Activated CD4-positive, alpha-beta T cell treated with anti-CD3 and anti-CD28 coated beads, Interleukin-2, amount 10 ng/mL, durations not matched to agents 24 days and 14 days (primary cell): ENCODE measurements at regions not wholly inside any gene's neighbourhood (a gene's known extent, or its start where the extent isn't known, plus 50 kb on each side); places are given as distances from the start of the nearest gene placed in this dataset.
"Not testable (repeated sequence)": the region's sequence is repeated elsewhere in the genome, so short reads cannot be mapped to it uniquely, and the experiment has no call there.

ENCODE experiments used
- DNase-seq: peaks from one replicate; pipeline ENCODE4 v3.0.0; 2022
- H3K27ac Mint-ChIP-seq: one replicate; pipeline ENCODE4 v1.8.0; 2022; ENCODE audit warnings: mild to moderate bottlenecking, mixed read lengths
- H3K27me3 Mint-ChIP-seq: one replicate; pipeline ENCODE4 v1.8.0; 2022; ENCODE audit warnings: mixed read lengths
- H3K36me3 Mint-ChIP-seq: one replicate; pipeline ENCODE4 v1.8.0; 2022; ENCODE audit warnings: low read depth, mild to moderate bottlenecking, mixed read lengths
- H3K4me1 Mint-ChIP-seq: one replicate; pipeline ENCODE4 v1.8.0; 2021; ENCODE audit warnings: mixed read lengths
- H3K4me3 Mint-ChIP-seq: one replicate; pipeline ENCODE4 v1.8.0; 2022; ENCODE audit warnings: mild to moderate bottlenecking, moderate library complexity, mixed read lengths
- H3K9me3 Mint-ChIP-seq: one replicate; pipeline ENCODE4 v1.8.0; 2021; ENCODE audit warnings: mixed read lengths
- intact Hi-C: fragments of 100-400 bp; cut with micrococcal nuclease; formaldehyde crosslinking; loops from one replicate; pipeline ENCODE4 v1.15.1; 2023

DNA sequence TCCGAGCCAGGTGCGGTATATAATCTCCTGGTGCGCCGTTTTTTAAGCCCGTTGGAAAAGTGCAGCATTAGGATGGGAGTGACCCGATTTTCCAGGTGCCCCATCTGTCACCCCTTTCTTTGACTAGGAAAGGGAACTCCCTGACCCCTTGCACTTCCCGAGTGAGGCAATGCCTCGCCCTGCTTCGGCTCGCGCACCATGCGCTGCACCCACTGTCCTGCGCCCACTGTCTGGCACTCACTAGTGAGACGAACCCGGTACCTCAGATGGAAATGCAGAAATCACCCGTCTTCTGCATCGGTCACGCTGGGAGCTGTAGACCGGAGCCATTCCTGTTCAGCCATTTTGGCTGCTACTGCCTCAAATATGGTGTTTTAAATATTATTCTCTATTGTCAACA lies 198.0 kb downstream of the MEIS1 start:
- not testable (repeated sequence) for H3K4me3 Mint-ChIP-seq, H3K27ac Mint-ChIP-seq

DNA sequence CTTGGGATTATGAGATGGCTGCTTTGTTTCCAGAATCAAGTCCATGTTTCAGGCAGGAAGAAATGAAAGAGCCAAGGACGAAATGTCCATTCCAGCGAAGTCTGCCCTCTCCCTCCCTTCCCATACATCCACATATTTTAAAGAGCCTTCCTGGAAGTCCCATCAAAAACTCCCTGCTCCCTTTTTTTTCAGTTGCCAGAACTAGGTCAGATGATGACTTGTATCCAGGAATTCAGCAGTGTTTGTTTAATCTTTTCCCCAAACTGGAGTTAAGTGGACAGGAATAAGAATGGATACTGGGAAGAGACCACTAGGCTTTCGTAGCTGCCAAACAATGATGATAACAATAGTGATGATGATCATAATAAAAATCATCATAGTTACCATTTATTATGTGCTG lies 198.7 kb downstream of the MEIS1 start:
- Mint-ChIP-seq H3K4me3 (no peak overlapping the region), H3K4me1 (no peaks in the 10 kb centered on the region), H3K27ac (no peak overlapping the region), H3K9me3 (peaks cover 6% of the 10 kb centered on the region), H3K27me3 (no peaks in the 10 kb centered on the region), H3K36me3 (no peaks in the 10 kb centered on the region)
- intact Hi-C loops: no loop called here
- DNase-seq: no peak

More for the DNA sequence above, 198.0 kb downstream of the MEIS1 start:
- H3K4me1 Mint-ChIP-seq, DNase-seq, H3K27me3 Mint-ChIP-seq, H3K9me3 Mint-ChIP-seq, H3K36me3 Mint-ChIP-seq, intact Hi-C loops: not testable (repeated sequence)

DNA sequence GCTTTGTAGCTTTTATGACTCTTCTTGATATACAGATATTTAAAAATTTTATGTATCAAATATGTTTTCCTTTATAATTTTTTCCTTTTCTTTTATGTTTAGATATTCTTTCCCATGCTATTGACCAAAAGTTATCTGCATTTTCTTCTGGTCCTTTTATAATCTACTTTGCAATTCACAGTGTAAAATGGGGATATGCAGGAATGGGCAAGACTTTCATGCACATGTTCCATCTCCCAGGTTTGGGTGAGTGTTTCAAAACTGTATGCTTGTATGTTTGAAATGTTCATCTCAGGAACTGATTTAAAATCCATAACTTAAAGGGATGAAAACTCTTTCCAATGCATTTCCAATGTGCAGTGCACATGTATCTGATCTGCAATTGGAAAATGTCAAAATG lies 199.9 kb downstream of the MEIS1 start:
- H3K4me3 Mint-ChIP-seq: no peak overlapping the region
- DNase-seq: no peak
- no peak overlapping the region for H3K27ac Mint-ChIP-seq
- no peaks in the 10 kb centered on the region for H3K36me3 Mint-ChIP-seq
- H3K4me1 Mint-ChIP-seq: no peaks in the 10 kb centered on the region
- intact Hi-C loops: no loop called here
- H3K9me3 Mint-ChIP-seq: peaks cover 5% of the 10 kb centered on the region
- H3K27me3 Mint-ChIP-seq: no peaks in the 10 kb centered on the region

DNA sequence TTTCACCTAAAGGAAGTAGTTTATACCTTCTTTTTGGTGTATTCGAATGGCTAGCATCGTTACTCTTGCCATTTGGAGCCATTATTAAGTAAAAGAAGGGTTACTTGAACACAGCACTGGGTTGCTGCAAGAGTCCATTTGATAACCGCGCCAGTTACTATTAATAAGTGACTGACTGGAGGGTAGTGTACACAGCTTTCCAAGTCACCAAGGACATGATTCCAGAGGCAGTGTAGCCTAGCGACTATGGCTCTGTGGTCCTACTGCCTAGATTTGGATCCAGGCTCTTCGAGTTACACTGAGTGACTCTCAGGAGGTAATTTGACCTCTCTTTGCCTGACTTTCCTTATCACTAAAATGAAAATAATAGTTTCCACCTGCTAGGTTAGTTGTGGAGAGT lies 206.8 kb downstream of the MEIS1 start:
- Mint-ChIP-seq H3K9me3 (no peaks in the 10 kb centered on the region), H3K27me3 (no peaks in the 10 kb centered on the region), H3K4me1 (no peaks in the 10 kb centered on the region), H3K4me3 (no peak overlapping the region), H3K36me3 (no peaks in the 10 kb centered on the region), H3K27ac (no peak overlapping the region)
- no peak for DNase-seq
- intact Hi-C loops: no loop called here

DNA sequence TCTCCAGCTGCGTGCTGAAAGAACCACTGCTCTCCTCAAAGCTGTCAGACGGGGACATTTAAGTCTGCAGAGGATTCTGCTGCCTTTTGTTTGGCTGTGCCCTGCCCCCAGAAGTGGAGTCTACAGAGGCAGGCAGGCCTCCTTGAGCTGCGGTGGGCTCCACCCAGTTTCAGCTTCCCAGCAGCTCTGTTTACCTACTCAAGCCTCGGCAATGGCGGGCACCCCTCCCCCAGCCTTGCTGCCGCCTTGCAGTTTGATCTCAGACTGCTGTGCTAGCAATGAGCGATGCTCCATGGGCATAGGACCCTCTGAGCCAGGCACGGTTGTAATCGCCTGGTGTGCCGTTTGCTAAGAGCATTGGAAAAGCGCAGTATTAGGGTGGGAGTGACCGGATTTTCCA lies 213.2 kb downstream of the MEIS1 start:
- H3K4me3 Mint-ChIP-seq, H3K36me3 Mint-ChIP-seq, H3K27ac Mint-ChIP-seq, intact Hi-C loops, H3K9me3 Mint-ChIP-seq, H3K4me1 Mint-ChIP-seq, H3K27me3 Mint-ChIP-seq, DNase-seq: not testable (repeated sequence)

DNA sequence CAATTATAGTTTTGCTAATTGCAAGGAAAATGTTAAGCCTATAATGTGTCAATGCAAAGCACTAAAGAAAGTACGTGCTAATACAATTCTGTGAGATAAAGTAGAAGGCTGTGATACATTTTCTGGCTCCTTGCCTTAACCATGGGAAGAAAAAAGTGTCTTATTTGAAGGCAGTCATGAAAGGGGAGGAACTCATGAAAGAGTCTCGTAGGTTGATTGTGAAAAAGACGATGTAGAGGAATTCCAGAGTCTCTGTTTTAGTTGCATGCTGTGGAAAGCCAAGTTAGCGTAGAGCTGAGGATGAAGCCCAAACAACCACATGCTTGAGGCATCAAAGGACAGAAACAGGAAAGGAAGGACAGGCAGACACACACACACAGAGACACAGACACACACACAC lies 214.1 kb downstream of the MEIS1 start:
- intact Hi-C loops: no loop called here
- no peak for DNase-seq
- Mint-ChIP-seq H3K9me3 (peaks cover 6% of the 10 kb centered on the region), H3K4me3 (no peak overlapping the region), H3K36me3 (no peaks in the 10 kb centered on the region), H3K27ac (no peak overlapping the region), H3K27me3 (no peaks in the 10 kb centered on the region), H3K4me1 (no peaks in the 10 kb centered on the region)

DNA sequence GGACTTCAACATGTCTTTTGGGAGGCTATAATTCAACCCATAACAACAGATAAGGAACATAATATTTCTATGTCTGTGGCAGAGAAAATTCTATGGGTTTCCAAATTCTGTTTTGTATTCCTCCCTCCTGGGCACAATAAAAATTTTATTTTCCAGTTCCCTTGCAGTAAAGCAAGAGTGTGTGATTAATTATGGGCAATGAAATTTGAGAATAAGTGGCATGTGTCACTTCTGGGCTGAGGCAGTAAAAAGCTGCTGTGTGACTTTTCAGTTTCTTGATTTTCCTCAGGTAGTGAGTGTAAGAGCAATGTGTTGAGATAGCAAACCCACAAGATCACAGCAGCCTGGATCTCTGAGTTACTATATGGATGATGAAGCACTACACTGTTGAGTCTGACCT lies 216.4 kb downstream of the MEIS1 start:
- Mint-ChIP-seq H3K4me1 (no peaks in the 10 kb centered on the region), H3K27me3 (no peaks in the 10 kb centered on the region), H3K4me3 (no peak overlapping the region), H3K27ac (no peak overlapping the region), H3K9me3 (peaks cover 6% of the 10 kb centered on the region), H3K36me3 (no peaks in the 10 kb centered on the region)
- DNase-seq: no peak
- intact Hi-C loops: no loop called here

DNA sequence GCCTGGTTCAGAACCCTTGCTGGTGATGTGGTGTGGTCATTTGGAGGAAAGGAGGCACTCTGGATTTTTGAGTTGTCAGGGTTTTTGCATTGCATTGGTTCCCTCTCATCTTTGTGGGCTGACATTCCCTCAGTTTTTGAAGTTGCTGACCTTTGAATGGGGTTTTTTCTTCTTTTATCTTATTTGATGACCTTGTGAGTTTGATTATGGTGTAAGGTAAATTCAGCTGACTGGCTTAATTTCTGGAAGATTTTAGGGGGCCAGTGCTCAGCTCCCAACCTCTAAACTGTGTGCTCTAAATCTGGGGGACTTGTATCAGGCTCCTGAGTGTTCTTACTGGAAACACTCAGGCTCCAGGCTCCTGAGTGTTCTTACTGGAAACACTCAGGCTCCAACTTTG lies 225.9 kb downstream of the MEIS1 start:
- intact Hi-C loops: no loop called here
- no peaks in the 10 kb centered on the region for H3K27me3 Mint-ChIP-seq
- no peak overlapping the region for H3K4me3 Mint-ChIP-seq
- DNase-seq: no peak
- H3K9me3 Mint-ChIP-seq: no peaks in the 10 kb centered on the region
- H3K36me3 Mint-ChIP-seq: no peaks in the 10 kb centered on the region
- no peaks in the 10 kb centered on the region for H3K4me1 Mint-ChIP-seq
- H3K27ac Mint-ChIP-seq: no peak overlapping the region

DNA sequence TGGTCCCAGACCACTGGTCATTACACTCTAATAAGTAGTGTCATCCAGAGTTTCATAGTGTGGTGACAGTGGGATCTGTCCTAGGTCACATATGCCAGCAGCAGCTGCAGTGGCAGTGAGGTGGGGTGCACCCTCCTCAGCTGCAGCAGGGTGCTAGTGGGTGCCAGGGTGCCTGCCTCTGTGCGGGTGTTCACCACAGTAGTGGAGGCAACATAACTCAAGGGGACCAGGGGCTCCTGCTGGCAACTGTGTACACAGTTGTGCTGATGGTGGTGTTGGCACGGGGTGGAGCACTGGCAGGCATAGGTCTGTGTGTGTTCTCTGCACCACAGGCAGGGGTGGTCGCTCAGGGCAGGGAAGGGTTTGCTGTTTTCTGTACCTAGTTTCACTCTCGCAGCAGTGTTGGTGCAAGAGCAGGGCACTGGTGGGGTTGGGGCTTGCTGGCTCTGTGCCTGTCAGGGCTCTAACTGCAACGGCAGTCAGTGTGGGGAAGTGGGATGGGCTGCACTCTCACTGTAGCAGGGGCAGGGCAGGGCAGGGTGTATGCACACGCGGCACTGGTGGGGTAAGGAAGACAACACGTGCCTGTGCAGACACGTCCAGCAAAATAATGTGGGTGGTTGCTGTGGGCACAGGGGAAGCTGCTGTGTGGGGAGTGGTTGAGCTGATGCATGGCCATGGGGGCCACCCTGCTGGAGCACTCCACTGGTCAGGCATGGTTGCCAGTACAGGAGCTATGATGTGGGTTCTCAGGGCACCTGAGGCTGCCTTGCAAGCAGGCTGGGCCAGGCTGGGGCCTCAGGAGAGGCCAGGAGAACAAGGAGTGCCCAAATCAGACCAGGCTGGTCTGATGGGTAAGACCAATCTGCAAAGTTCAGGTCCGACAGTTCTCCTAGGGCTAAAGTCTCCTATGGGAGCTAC lies 226.6 kb downstream of the MEIS1 start:
- H3K9me3 Mint-ChIP-seq: no peaks in the 10 kb centered on the region
- H3K36me3 Mint-ChIP-seq: no peaks in the 10 kb centered on the region
- intact Hi-C loops: no loop called here
- no peak overlapping the region for H3K27ac Mint-ChIP-seq
- H3K27me3 Mint-ChIP-seq: no peaks in the 10 kb centered on the region
- H3K4me3 Mint-ChIP-seq: no peak overlapping the region
- H3K4me1 Mint-ChIP-seq: no peaks in the 10 kb centered on the region
- no peak for DNase-seq

DNA sequence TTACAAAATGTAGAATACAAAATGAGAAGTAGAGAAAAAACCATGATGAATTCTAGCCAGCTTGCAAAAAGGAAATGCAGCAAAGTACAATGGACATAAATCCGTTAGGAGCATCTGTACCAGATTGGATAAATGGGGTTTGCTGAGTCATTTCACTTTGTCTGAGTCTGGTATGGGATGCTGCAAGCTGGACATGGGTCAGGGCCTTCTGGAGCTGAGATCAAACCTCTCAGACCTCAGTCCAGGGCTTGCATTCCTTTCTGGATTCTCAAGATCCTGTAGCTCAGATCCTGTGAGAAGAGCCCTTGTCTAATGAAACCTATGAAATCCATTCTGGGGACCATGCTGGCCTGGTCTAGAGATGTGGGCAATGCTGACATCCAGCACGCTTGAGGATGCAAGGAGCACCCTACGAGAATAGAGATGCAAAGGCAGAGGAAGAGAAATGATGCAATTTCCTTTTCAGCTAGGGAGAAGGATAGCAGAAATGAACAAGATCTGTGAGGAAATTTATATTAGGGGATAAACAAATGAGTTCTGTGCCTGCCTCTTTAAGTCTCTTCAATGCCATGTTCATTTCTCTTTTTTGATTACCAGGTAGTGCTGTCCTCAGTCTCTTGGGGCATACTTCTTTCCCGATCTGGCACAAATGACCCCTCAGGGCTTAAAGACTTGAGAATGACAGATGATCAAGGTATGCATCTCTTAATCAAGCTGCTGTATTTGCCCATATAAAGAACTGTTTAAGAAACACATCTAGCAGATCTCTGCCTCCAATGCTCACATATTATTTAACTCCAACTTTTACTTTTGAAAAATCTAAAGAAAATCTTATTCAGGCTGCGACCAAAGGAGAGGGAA lies 230.4 kb downstream of the MEIS1 start:
- H3K4me1 Mint-ChIP-seq: no peaks in the 10 kb centered on the region
- intact Hi-C loops: no loop called here
- no peaks in the 10 kb centered on the region for H3K36me3 Mint-ChIP-seq
- H3K4me3 Mint-ChIP-seq: no peak overlapping the region
- H3K9me3 Mint-ChIP-seq: no peaks in the 10 kb centered on the region
- H3K27me3 Mint-ChIP-seq: no peaks in the 10 kb centered on the region
- no peak overlapping the region for H3K27ac Mint-ChIP-seq
- DNase-seq: no peak

DNA sequence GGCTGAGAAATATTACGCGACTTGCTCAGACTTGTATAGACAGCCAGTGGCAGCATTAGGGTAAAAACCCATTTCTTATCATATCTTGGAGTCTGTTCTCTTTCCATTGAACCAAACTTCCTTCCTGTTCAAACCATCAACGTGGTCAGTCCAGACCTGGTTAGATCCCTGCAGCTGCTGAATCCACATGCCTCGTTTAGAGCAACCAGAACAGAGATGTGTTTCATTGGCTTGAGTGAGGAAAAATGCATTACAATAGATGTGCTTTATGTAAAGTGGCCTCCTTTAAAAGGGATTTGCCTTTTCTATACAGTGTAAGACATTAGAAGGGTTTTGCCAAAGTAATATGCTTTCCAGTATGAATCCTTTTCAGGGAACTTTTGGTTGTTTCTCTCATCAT lies 232.4 kb downstream of the MEIS1 start:
- H3K27me3 Mint-ChIP-seq: no peaks in the 10 kb centered on the region
- H3K4me3 Mint-ChIP-seq: no peak overlapping the region
- H3K36me3 Mint-ChIP-seq: no peaks in the 10 kb centered on the region
- no peaks in the 10 kb centered on the region for H3K9me3 Mint-ChIP-seq
- H3K27ac Mint-ChIP-seq: no peak overlapping the region
- no peak for DNase-seq
- intact Hi-C loops: no loop called here
- H3K4me1 Mint-ChIP-seq: no peaks in the 10 kb centered on the region

DNA sequence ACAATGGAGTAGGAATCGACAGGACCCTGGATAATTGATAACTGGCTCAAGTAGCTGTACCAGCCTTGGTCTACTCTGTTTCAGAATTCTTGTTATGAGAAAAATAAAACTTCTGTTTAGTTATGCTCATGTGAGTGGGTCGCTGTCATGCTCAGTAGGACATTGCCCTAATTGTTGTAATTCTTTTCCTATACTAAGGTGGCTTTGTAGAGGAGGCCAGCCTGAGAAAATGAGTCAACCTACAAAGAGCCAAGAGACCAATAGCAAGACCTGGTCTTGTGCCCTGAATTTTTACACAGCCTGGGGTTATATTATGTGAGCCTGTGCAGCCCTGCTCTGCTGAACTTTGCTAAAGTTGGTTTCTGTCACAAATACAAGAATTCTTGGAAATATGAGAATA lies 238.4 kb downstream of the MEIS1 start:
- intact Hi-C loops: no loop called here
- no peaks in the 10 kb centered on the region for H3K4me1 Mint-ChIP-seq
- no peaks in the 10 kb centered on the region for H3K9me3 Mint-ChIP-seq
- H3K4me3 Mint-ChIP-seq: no peak overlapping the region
- H3K36me3 Mint-ChIP-seq: no peaks in the 10 kb centered on the region
- no peak for DNase-seq
- no peaks in the 10 kb centered on the region for H3K27me3 Mint-ChIP-seq
- H3K27ac Mint-ChIP-seq: no peak overlapping the region

DNA sequence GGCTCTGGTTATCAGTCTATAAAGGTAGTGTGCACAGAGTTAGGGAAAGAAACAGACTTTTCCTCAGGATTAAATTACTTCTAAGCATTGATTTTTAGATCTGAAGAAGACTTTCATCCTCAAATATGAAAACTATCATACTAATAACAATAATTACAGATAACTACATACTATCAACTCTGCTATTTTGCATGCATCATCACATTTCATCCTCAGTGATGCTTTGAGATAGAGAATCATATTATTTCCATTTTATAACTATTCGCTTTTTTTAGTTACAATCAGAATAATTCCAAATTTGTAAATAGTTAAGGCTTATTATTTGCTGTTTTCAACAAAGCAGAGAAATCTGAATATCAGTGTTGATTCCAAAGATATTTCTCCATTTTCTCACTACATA lies 239.2 kb downstream of the MEIS1 start:
- Mint-ChIP-seq H3K9me3 (no peaks in the 10 kb centered on the region), H3K4me3 (no peak overlapping the region), H3K36me3 (no peaks in the 10 kb centered on the region), H3K4me1 (no peaks in the 10 kb centered on the region), H3K27ac (no peak overlapping the region), H3K27me3 (no peaks in the 10 kb centered on the region)
- no peak for DNase-seq
- intact Hi-C loops: no loop called here

DNA sequence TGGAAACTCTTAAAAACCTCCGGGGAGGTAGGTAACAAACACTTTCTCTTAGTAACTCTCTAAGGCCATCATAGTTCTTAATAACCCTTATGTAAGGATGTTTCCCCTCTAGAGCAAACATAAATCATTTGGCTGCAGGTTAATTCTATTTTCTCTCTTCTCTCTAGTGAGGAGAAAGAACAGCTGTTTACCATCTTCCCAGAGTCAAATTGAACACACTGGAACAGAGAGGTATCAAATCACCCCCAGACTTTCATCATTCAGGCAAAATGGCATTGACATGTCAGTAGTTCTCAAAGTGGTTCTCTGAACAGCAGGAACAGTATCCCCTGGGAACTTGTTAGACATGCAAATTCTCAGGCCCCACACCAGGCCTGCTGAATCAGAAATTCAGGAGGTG lies 240.7 kb downstream of the MEIS1 start:
- no peaks in the 10 kb centered on the region for H3K36me3 Mint-ChIP-seq
- H3K27me3 Mint-ChIP-seq: no peaks in the 10 kb centered on the region
- no peaks in the 10 kb centered on the region for H3K9me3 Mint-ChIP-seq
- no peak overlapping the region for H3K27ac Mint-ChIP-seq
- H3K4me1 Mint-ChIP-seq: no peaks in the 10 kb centered on the region
- H3K4me3 Mint-ChIP-seq: no peak overlapping the region
- intact Hi-C loops: no loop called here
- DNase-seq: no peak
